UCSD-AML1 (cell line): ENCODE measurements at regions not wholly inside any gene's neighbourhood (a gene's known extent, or its start where the extent isn't known, plus 50 kb on each side); places are given as distances from the start of the nearest gene placed in this dataset.

Experiments
- DNase-seq: peaks from one replicate; lab custom pipeline; 2025; ENCODE audit not compliant: unreplicated experiment; lab: John Stamatoyannopoulos, UW

DNA sequence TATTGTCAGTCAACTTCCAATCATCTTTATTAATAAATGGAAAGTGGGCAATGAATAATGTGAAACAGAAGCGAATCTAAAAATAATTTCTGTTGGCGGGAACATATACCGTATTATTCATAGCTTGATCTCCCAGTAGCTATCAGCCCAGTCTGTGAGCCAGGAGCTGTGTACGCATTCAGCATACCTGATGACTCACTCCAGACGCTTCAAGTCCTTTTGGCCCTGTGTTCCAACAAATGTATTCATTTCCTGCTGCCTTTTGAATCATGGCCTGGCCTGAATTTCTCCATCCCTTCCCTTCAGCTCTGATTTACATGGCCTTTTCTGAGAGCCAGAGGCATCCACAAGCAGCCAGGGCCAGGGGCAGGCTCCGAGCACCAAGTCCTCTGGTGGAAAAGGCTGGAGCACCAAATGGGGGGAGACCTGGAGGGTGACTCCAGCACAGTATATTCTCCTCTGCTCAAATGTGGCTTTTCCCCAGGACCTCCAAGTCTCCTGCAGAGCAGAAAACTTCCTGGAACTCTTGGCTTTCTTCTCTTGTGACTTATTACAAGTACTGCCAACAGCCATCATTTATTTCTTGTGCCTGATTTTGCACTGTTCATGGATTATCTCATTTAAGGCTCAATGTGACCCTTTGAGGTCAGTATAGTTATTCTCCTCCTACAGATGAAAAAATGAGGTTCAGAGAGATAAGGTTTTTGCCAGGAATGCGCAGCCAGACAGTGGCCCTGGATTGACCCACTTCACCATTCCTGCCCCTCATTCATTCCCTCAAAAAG is 108.7 kb downstream of the EN1 start:
- DNase-seq: no peak

DNA sequence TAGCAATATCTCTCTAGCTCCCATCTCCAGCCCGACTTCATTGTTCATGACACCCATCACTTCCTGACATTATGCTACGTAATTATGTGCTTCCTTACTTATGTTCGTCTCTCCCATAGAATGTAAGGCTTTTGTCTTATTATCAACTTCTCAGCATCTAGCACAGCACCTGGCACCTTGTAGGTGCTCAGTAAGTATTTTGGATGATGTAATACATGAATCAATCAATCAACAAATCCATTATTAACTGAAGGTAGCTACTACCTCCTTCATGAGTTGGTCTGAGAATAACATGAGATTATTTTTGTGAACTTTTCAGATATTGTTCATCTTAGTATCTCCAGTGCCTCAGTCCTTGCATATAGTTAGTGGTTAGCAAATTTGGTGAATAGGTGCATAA is 109.3 kb downstream of the EN1 start:
- no peak for DNase-seq

DNA sequence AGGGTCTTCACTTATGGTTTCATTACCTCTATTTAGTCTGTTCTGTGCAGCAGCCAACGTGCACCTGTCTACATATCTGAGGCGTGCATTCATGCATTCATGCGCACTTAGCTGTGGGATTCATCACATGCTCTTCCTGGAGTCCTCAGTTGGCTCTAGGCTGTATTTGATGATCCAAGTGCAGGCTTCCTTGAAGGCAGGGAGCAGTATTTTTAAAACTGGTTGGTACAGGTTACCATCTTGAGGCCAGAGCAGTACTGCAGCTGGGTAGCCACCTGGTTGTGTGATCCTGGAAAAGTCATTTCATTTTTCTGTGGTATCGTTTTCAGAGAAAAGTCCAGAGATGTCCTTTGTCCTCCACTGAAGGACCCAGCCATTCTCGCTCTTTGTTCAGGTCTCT is 109.8 kb downstream of the EN1 start:
- no peak for DNase-seq

DNA sequence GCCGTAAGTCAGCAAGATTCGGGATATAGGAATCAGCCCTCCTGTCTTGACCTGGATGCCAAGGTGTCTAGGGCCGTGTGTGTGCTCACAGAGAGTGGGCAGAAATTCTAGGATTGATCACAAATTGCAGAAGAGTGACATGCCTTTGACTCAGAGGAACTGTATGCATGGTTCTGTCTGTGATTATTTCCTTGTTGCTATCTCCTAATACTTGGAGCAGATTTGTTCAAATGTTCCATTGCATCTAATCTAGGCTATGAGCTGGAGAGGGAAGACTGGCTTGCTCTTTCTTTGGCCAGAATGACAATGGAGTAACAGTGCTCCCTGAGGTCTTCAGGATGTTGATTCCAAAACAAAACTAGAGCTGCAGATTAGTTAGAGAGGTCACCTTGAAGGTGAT is 115.0 kb downstream of the EN1 start:
- DNase-seq: no peak

DNA sequence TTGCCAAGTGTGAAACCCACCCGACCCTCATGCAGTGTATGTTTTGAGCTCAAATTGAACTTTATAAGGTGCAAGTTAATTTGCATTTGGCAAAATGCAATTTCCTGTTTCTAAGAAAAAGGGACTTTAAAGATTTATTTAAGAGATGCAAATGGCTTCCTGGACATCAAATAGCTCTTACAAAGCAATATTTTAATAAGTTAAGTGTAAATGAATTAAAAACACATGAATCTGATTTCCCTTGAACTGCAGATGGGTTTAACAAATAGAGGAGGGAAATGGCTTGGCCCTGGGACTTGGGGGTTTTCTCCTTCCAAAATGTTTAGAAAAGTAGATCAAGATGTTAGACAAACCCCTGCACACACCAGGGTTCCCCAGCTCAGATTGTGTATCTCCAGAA is 116.0 kb downstream of the EN1 start:
- DNase-seq: no peak

DNA sequence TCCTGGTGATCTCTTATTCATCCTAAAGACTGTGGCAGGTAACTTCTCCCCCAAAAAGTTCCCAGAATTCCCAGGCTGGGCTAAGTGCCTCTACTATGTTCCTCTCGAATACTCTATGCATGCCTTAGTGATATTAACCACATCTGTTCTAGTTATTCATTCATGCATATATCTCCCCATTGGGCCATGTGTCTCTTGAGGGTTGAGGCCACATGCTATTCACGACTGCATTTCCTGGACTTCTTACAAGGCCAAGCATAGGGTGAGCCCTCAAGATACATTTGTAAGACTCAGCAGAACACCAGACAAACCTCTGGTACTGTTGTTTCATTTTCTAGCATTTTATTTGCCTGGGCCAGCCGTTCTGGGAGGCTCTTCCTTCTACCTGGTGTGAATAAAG is 117.0 kb downstream of the EN1 start:
- no peak for DNase-seq

DNA sequence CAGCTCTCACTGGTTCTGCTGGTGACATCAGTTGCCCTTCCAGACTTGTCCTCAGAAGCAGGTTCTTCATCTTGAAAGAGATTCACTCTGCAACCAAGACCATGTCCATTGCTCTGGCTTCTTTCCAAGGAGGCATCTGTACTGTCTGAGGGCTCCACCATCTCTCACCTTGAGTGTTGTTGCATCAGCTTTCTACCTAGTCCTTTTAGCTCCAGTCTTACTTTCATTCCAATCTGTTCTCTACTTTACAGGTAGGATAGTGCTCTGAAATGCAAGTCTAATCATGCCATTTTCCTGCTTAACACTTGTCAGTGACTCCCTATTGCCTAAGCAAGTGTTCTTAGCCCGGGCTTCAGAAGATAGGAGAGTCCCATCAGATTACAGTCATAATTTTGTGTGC is 117.7 kb downstream of the EN1 start:
- DNase-seq: no peak

DNA sequence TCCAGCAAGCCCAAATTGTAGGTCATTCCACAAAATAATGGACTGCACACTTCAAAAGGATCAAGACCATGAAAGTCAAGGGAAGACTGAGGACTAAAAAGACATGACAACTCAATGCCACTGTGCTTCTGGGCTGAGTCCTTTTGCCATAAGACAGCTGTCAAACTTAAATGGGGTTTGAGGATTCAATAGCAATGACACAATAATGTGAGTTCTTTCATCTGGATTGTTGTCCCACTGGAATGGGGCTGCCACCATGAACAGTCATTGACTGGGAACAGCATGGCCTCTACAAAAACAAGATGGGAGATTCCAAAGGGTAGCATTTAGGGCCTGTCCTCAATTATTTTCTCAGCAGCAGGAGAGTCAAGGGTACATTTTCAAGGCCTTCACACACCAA is 118.5 kb downstream of the EN1 start:
- no peak for DNase-seq

DNA sequence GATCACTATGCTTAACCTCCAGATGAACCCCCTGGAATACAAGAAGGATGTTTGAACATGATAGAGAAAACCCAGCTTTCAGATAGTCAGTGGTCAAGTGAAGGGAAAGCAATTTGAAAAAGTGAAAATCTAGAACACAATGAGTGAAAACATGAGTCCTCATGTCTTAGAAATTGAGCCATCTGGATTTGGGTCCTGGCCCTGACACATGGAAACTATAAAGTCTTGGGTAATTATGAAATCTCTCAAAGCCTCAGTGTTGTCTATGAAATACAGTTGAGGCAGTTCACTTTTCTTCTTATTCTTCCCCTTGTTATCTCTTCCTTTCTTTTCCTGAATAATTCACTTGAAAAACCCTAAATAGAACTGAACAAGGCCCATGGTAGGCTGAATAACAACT is 120.6 kb downstream of the EN1 start:
- DNase-seq: no peak

DNA sequence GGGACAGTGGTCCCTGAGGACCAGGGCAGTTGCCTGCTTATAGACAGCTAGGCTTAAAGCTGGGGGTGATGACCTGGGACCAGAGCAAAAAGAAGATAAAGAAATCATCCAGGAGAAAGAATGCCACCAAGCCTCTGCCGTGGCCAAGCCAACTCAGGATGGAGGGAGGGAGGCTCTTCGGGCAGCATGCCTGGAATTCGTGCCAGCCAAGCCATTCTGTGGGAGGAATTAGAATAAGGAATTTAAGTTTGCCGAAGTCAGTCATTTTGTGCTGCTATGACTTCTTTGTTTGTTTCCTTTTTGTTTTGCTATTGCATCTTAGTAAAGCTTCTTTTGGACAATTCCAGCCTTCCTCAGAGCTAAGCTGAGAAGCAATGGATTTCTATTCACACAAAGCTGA is 124.1 kb downstream of the EN1 start:
- DNase-seq: no peak

DNA sequence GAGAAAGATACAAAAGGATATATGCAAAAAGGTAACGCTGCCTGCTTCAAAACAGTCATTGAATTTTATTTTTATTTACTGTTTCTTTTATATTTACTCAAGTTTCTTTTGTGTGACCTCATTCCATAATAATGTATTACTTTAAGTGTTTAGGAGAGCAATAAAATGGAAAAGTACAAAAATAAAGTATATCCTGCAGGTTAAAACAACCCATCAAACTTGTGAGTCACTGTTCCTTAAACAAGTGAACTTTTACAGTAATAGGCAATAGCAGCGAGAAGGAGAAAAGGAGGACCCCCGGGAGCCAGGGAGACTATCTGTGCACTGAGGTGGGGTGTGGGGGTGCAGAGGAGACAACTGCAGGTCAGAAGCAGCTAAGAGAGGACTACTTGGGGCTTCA is 124.5 kb downstream of the EN1 start:
- no peak for DNase-seq

DNA sequence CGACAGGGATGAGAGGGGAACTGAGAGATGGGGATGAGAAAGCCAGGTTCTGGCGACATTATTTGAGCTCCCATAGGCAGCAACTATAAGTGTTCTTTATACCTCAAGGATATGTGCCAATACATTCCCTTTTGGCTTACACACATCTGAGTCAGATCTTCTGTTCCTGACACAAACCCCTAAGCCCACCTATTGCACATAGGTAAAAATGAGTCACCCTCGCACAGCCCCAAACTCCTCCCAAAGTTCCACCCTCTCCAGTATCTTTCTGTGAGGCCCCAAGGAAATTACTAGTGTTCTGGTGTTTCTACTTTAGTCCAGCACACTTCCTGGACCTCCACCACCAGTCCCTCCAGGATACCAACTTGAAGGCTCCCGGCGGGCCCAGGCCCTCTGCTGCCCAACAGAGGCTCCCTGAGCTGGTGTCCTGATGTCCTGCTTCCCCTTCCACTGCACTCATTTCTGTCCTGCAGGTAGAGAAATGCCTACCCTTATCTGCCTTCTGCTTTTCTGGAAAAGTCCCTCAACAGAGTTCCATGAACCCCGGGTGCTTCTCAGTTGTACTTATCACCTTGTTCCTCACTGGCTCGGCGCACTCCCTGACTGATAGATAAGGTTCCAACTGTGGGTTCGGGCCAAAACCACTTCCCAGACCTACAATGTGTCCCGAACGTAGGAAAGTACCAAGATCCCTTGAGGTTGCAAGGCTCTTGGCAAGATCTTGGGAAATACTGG is 125.5 kb downstream of the EN1 start:
- no peak for DNase-seq

DNA sequence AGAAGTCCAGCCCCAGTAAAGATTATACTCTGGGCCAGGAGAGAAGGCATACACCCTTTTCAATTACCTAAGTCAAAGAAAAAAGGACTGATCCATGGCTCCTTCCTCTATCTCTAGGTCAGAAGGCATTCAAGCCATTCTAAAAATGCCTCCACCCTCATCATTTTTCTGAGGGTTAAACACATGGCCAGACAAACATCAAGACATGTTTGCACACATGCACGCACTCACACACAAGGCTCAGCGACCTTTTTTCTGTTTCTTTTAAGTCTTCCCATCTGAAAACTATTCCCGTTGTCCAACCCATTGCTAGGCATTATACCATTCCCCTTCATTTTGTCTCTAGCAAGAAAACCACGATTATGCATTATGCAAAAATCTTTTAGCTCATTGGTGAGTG is 126.6 kb downstream of the EN1 start:
- no peak for DNase-seq

DNA sequence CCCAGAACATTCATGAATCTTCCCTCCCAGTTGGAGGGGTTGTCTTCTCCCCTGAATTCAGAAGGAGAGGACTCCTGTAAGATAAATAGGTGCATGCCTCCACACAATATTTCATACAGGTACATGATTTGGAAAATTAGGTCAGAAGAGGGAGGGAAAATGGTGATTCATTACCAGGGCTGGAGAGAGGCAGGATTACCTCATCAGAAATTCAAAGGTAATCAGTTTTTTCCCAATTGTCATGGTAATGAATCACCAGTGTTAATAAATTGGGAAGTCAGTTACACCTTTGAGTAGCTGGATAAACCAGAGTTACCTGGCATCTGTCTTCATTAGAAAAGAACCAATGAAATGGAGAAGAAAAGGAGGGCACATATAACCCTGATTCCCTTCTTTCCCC is 128.5 kb downstream of the EN1 start:
- DNase-seq: no peak

DNA sequence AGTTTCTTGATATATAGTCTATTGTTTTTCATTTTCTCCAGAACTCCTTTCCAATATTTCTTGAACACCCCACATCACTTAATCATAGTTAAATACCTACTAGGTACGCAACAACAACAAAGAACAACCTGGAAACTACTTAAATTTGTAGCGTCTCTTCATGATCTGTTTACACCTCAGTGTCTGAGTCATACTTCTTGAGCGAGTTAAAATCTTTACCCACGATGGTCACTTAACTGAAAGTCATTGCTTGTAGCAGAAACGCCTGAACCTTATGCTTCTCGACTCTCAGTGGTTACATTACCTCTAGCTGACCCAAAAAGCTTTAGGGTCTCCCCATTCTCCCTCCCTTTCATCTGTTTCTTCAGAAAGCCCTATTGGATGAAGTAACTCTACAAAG is 131.3 kb downstream of the EN1 start:
- DNase-seq: no peak

DNA sequence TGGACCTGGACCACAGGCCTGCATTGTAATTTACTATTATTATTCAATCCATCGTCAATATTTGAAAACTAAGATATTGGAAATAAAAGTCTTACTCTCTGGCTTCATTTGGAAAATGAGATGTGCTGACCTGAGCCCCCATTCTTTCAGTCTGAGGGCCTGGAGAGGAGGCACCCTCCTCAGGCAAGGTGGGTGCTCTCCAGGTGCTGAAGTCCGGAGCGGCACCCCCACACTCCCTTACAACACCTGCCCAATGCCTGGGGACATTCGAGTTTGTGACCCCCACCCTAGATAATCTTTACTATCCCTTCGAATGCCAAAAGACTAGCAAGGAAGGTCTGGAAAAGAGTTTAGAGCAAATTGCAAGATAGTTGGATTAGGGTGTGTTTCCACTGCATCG is 133.3 kb downstream of the EN1 start:
- no peak for DNase-seq

DNA sequence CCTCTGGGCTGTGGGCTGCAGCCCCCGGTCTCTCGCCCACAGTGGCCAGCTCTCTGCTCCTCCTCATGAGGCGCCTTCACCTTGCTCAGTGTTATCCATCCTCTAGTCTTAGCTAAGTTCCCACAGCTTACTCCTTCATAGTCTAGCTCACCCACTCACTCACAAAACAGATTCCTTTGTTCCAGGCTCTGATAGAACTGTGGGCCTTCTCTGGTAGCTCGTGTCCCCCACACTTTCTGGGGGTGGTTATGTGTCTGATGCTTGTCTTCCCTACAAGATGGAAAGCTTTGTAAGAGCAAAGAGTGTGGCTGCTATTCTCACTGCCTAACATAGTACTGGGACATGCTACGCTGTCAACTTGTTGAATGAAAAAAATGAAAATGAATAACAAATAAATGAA is 135.8 kb downstream of the EN1 start:
- no peak for DNase-seq

DNA sequence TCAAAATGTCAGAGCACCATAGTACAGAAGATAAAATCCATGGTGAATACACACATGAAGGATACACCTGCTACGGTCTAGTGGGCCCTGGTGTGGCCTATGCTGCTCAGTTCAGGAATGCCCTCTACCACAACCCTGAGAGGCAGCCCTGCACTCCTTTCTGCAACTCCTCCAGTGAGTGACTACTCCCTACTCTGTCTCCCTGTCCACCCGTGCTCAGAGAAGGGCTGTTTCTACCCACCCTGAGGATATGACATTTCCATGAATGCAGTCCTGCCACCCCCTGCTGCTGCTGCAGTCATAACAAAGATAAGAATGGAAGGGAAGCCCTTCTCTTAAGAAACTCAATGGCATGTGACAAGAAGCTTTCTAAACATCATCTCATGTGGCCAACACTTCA is 137.0 kb downstream of the EN1 start:
- no peak for DNase-seq

DNA sequence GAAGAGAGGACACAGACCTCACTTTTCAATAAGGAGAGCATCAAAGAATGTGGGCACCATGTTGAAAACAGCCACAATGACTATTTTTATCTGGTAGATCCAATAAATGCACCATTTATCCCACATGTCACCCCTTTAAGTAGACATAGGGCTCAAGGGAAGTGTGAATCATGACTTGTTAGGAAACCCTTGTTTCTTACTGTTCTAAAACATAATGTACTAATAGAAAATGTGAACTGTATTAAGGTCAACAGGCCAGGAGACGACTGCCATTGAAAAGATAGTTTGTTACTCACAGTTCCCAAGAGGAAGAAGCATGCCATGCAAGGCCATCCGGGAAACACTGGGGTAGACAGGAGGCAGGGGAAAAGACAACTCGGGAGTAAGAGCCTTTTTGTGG is 137.7 kb downstream of the EN1 start:
- no peak for DNase-seq

DNA sequence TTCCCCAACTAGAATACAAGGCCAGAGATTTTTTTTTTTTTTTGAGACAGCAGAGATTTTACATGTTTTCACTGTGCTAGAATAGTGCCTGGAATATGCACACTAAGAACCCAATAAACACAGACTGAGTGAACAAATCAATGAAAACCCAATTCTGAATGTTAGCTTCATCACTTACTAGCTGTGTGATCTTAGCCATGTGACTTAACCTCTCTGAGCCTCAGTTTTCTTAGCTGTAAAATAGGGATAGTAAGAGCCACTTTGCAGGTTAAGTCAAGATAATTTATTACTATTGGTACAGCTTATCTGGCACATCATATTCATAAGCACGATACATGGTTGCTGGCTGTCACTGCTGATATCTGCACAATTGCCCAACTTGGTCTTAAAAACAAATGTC is 140.6 kb downstream of the EN1 start:
- DNase-seq: no peak

DNA sequence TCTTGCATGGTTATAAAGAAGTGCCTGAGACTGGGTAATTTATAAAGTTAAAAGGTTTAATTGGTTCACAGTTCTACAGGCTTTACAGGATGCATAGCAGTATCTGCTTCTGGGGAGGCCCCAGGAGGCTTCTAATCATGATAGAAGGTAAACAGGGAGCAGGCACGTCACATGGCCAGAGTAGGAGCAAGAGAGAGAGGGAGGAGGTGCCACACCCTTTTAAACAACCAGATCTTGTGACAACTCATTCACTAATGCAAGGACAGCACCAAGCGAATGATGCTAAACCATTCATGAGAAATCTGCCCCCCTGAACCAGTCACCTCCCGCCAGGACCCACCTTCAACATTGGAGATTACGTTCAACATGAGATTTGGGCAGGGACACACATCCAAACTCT is 141.1 kb downstream of the EN1 start:
- no peak for DNase-seq

DNA sequence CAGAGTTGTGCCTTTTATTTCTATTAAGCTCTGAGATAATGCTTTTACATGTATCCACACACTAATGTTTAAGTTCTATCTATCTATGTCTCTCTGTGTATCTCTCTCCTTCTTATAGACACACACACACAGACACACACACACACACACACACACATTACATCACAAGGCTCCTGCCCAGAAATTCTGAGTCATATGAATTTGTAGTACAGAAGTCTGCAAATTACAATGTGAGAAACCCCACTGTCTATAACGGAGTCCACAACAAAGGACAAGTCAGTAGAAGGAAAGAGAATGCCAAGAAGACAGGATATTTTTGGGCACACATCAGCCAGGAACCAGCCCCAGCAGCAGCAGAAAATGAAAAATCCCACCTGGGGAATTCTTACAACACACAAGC is 142.4 kb downstream of the EN1 start:
- DNase-seq: no peak
